Mesendoderm (in vitro differentiated cells): ENCODE measurements at regions not wholly inside any gene's neighbourhood (a gene's known extent, or its start where the extent isn't known, plus 50 kb on each side); places are given as distances from the start of the nearest gene placed in this dataset.

Source experiments
- DNase-seq: peaks from one replicate; pipeline ENCODE4 v3.0.0; 2013
- H2AK5ac ChIP-seq: 2 replicates; pipeline ENCODE4 v1.6.1; 2013; ENCODE audit warnings: low read length, inconsistent platforms
- H2BK120ac ChIP-seq: 2 replicates; pipeline ENCODE4 v1.6.1; 2013; ENCODE audit warnings: low read depth, mild to moderate bottlenecking, low read length, moderate library complexity, mixed read lengths
- H2BK15ac ChIP-seq: replicated peaks from 2 replicates; pipeline ENCODE4 v1.6.1; 2013; ENCODE audit warnings: low read depth, mild to moderate bottlenecking, moderate library complexity
- H2BK5ac ChIP-seq: 2 replicates; pipeline ENCODE4 v1.6.1; 2013; ENCODE audit warnings: low read length, inconsistent platforms
- H3K18ac ChIP-seq: 2 replicates; pipeline ENCODE4 v1.6.1; 2013; ENCODE audit warnings: mild to moderate bottlenecking, low read length, mixed read lengths
- H3K23ac ChIP-seq: one replicate; pipeline ENCODE4 v1.6.1; 2013; ENCODE audit warnings: low read length
- H3K27ac ChIP-seq: 2 replicates; pipeline ENCODE4 v1.5.1; 2013; ENCODE audit warnings: low read depth, mild to moderate bottlenecking, inconsistent platforms, low read length, moderate library complexity
- H3K27me3 ChIP-seq: 2 replicates; pipeline ENCODE4 v1.6.1; 2013; ENCODE audit warnings: low read length, control low read depth, mild to moderate bottlenecking, inconsistent platforms; ENCODE audit not compliant: insufficient read depth, poor library complexity
- H3K36me3 ChIP-seq: 2 replicates; pipeline ENCODE4 v1.6.1; 2013; ENCODE audit warnings: low read length, inconsistent platforms; ENCODE audit not compliant: control insufficient read depth, insufficient read depth
- H3K4ac ChIP-seq: one replicate; pipeline ENCODE4 v1.6.1; 2013; ENCODE audit warnings: low read depth, mild to moderate bottlenecking, low read length, moderate library complexity
- H3K4me1 ChIP-seq: 2 replicates; pipeline ENCODE4 v1.6.1; 2013; ENCODE audit warnings: low read depth, low read length, inconsistent platforms; ENCODE audit not compliant: control insufficient read depth
- H3K4me2 ChIP-seq: 2 replicates; pipeline ENCODE4 v1.6.1; 2013; ENCODE audit warnings: low read length
- H3K4me3 ChIP-seq: 2 replicates; pipeline ENCODE4 v1.5.1; 2013; ENCODE audit warnings: mild to moderate bottlenecking, low read length
- H3K56ac ChIP-seq: one replicate; pipeline ENCODE4 v1.6.1; 2013; ENCODE audit warnings: low read length
- H3K79me1 ChIP-seq: 2 replicates; pipeline ENCODE4 v1.6.1; 2013; ENCODE audit warnings: low read length, inconsistent platforms
- H3K79me2 ChIP-seq: 2 replicates; pipeline ENCODE4 v1.6.1; 2013; ENCODE audit warnings: mild to moderate bottlenecking, low read length; ENCODE audit not compliant: control insufficient read depth, insufficient read depth
- H3K9ac ChIP-seq: 2 replicates; pipeline ENCODE4 v1.6.1; 2013; ENCODE audit warnings: low read length, inconsistent platforms
- H4K5ac ChIP-seq: one replicate; pipeline ENCODE4 v1.6.1; 2013; ENCODE audit warnings: low read length
- H4K8ac ChIP-seq: one replicate; pipeline ENCODE4 v1.6.1; 2013; ENCODE audit warnings: low read depth, mild to moderate bottlenecking, control low read depth, low read length, moderate library complexity
- WGBS: extraction: QIAGEN DNeasy Blood & Tissue Kit; methylation state at CpG from one replicate; pipeline ENCODE4 v1.1.7; 2013; ENCODE audit warnings: low lambda C conversion rate, missing lambda C conversion rate; ENCODE audit not compliant: insufficient coverage; ENCODE audit errors: extremely low coverage; 5-methylcytosine and 5-hydroxymethylcytosine counted together

GRCh38 chr1:163824006-163824405 lies 502.3 kb downstream of the NUF2 start:
- Histone ChIP-seq H3K23ac (no peak overlapping the region), H3K4ac (no peak overlapping the region), H3K36me3 (no peaks in the 10 kb centered on the region), H2BK15ac (no peak overlapping the region), H2BK120ac (no peak overlapping the region), H4K5ac (no peak overlapping the region), H3K18ac (no peak overlapping the region), H3K56ac (no peak overlapping the region), H4K8ac (no peak overlapping the region), H3K27me3 (no peaks in the 10 kb centered on the region), H3K4me1 (no peaks in the 10 kb centered on the region), H2AK5ac (no peak overlapping the region), H3K79me2 (no peaks in the 10 kb centered on the region), H3K9ac (no peak overlapping the region), H3K4me3 (no peak overlapping the region), H3K27ac (no peak overlapping the region), H2BK5ac (no peak overlapping the region), H3K79me1 (no peaks in the 10 kb centered on the region), H3K4me2 (no peak overlapping the region)
- no CpG with 5 or more reads among the region's 1 CpG for WGBS
- no peak for DNase-seq

GRCh38 chr1:163824490-163824889 lies 502.7 kb downstream of the NUF2 start:
- no peak overlapping the region for H4K5ac ChIP-seq
- H3K79me1 ChIP-seq = no peaks in the 10 kb centered on the region
- H3K18ac ChIP-seq = no peak overlapping the region
- H4K8ac ChIP-seq = no peak overlapping the region
- H3K4me1 ChIP-seq = no peaks in the 10 kb centered on the region
- H3K4ac ChIP-seq = no peak overlapping the region
- H3K79me2 ChIP-seq = no peaks in the 10 kb centered on the region
- no peak overlapping the region for H3K4me3 ChIP-seq
- DNase-seq = peak; percentile 12
- no peaks in the 10 kb centered on the region for H3K36me3 ChIP-seq
- H2BK15ac ChIP-seq = no peak overlapping the region
- H2BK120ac ChIP-seq = no peak overlapping the region
- WGBS = no CpG with 5 or more reads among the region's 3 CpGs
- H3K4me2 ChIP-seq = no peak overlapping the region
- no peak overlapping the region for H2AK5ac ChIP-seq
- no peaks in the 10 kb centered on the region for H3K27me3 ChIP-seq
- H3K23ac ChIP-seq = no peak overlapping the region
- H3K56ac ChIP-seq = no peak overlapping the region
- no peak overlapping the region for H3K9ac ChIP-seq
- no peak overlapping the region for H2BK5ac ChIP-seq
- H3K27ac ChIP-seq = no peak overlapping the region

- H2BK5ac ChIP-seq = no peak overlapping the region
- WGBS = no CpG with 5 or more reads among the region's 3 CpGs
- no peaks in the 10 kb centered on the region for H3K4me1 ChIP-seq
- no peak overlapping the region for H3K27ac ChIP-seq
- H2AK5ac ChIP-seq = no peak overlapping the region
- H3K23ac ChIP-seq = no peak overlapping the region
- no peak overlapping the region for H3K9ac ChIP-seq
- H3K4me3 ChIP-seq = no peak overlapping the region
- no peak overlapping the region for H4K8ac ChIP-seq
- H2BK120ac ChIP-seq = no peak overlapping the region
- no peaks in the 10 kb centered on the region for H3K79me1 ChIP-seq
- H3K4me2 ChIP-seq = no peak overlapping the region
- H2BK15ac ChIP-seq = no peak overlapping the region
- H3K27me3 ChIP-seq = no peaks in the 10 kb centered on the region
- no peak overlapping the region for H3K4ac ChIP-seq
- H3K36me3 ChIP-seq = no peaks in the 10 kb centered on the region
- no peaks in the 10 kb centered on the region for H3K79me2 ChIP-seq
- DNase-seq = no peak
- H3K56ac ChIP-seq = no peak overlapping the region
- no peak overlapping the region for H4K5ac ChIP-seq
- no peak overlapping the region for H3K18ac ChIP-seq
These were observed 504.7 kb downstream of the NUF2 start for GRCh38 chr1:163826500-163826899.

- Histone ChIP-seq H2BK15ac (no peak overlapping the region), H3K4me3 (no peak overlapping the region), H3K4me2 (no peak overlapping the region), H3K79me1 (no peaks in the 10 kb centered on the region), H3K4me1 (no peaks in the 10 kb centered on the region), H3K4ac (no peak overlapping the region), H4K8ac (no peak overlapping the region), H2BK120ac (no peak overlapping the region), H2BK5ac (no peak overlapping the region), H3K36me3 (no peaks in the 10 kb centered on the region), H3K79me2 (no peaks in the 10 kb centered on the region), H2AK5ac (no peak overlapping the region), H3K23ac (no peak overlapping the region), H3K9ac (no peak overlapping the region), H3K27ac (no peak overlapping the region), H3K56ac (no peak overlapping the region), H3K27me3 (no peaks in the 10 kb centered on the region), H4K5ac (no peak overlapping the region), H3K18ac (no peak overlapping the region)
- WGBS = no CpG with 5 or more reads among the region's 2 CpGs
- DNase-seq = peak; percentile 11
These were observed 513.0 kb downstream of the NUF2 start for GRCh38 chr1:163834778-163835177.

- H3K4me1 ChIP-seq = no peaks in the 10 kb centered on the region
- no peak overlapping the region for H3K4ac ChIP-seq
- no peak overlapping the region for H4K5ac ChIP-seq
- H3K79me1 ChIP-seq = no peaks in the 10 kb centered on the region
- no peak overlapping the region for H3K18ac ChIP-seq
- no peak overlapping the region for H4K8ac ChIP-seq
- no peak overlapping the region for H3K56ac ChIP-seq
- H3K27me3 ChIP-seq = no peaks in the 10 kb centered on the region
- H2BK5ac ChIP-seq = no peak overlapping the region
- no peak overlapping the region for H3K9ac ChIP-seq
- no peak overlapping the region for H3K4me3 ChIP-seq
- no CpG with 5 or more reads among the region's 1 CpG for WGBS
- H2AK5ac ChIP-seq = no peak overlapping the region
- no peak overlapping the region for H2BK120ac ChIP-seq
- no peak overlapping the region for H2BK15ac ChIP-seq
- H3K4me2 ChIP-seq = no peak overlapping the region
- H3K23ac ChIP-seq = no peak overlapping the region
- no peak overlapping the region for H3K27ac ChIP-seq
- no peaks in the 10 kb centered on the region for H3K79me2 ChIP-seq
- DNase-seq = no peak
- H3K36me3 ChIP-seq = no peaks in the 10 kb centered on the region
These were observed 514.7 kb downstream of the NUF2 start for GRCh38 chr1:163836481-163836880.

- Histone ChIP-seq H3K18ac (no peak overlapping the region), H3K56ac (no peak overlapping the region), H3K79me1 (no peaks in the 10 kb centered on the region), H2AK5ac (no peak overlapping the region), H4K8ac (no peak overlapping the region), H4K5ac (no peak overlapping the region), H3K4me3 (no peak overlapping the region), H3K23ac (no peak overlapping the region), H3K27ac (no peak overlapping the region), H3K79me2 (no peaks in the 10 kb centered on the region), H3K4me2 (no peak overlapping the region), H3K36me3 (no peaks in the 10 kb centered on the region), H2BK15ac (no peak overlapping the region), H3K27me3 (no peaks in the 10 kb centered on the region), H2BK120ac (no peak overlapping the region), H3K4ac (no peak overlapping the region), H3K9ac (no peak overlapping the region), H3K4me1 (no peaks in the 10 kb centered on the region), H2BK5ac (no peak overlapping the region)
- no peak for DNase-seq
- no CpG with 5 or more reads among the region's 3 CpGs for WGBS
These were observed 515.5 kb downstream of the NUF2 start for GRCh38 chr1:163837206-163837605.
